Peyer's patch (tissue), 4 donors: ENCODE measurements at regions not wholly inside any gene's neighbourhood (a gene's known extent, or its start where the extent isn't known, plus 50 kb on each side); places are given as distances from the start of the nearest gene placed in this dataset.

ENCODE experiments used
- POLR2A ChIP-seq, 2 donors: fragments of 450-650 bp; IDR thresholded peaks; one replicate each; pipeline ENCODE4 v1.5.1; 2017; ENCODE audit warnings: antibody characterized with exemption in 2 of 2, mild to moderate bottlenecking in 2 of 2, moderate library complexity in 2 of 2
- TF ChIP-seq, protein P1 (sequence below), 6 experiments: fragments of 450-650 bp in 4 of 6; fragments of 200-600 bp in 2 of 6; sonication (generic) in 1 of 6; IDR thresholded peaks; one replicate each; pipeline ENCODE4 v1.5.1; 2017 to 2019; ENCODE audit warnings: antibody characterized with exemption in 6 of 6, mild to moderate bottlenecking in 3 of 6, moderate library complexity in 1 of 6

DNA sequence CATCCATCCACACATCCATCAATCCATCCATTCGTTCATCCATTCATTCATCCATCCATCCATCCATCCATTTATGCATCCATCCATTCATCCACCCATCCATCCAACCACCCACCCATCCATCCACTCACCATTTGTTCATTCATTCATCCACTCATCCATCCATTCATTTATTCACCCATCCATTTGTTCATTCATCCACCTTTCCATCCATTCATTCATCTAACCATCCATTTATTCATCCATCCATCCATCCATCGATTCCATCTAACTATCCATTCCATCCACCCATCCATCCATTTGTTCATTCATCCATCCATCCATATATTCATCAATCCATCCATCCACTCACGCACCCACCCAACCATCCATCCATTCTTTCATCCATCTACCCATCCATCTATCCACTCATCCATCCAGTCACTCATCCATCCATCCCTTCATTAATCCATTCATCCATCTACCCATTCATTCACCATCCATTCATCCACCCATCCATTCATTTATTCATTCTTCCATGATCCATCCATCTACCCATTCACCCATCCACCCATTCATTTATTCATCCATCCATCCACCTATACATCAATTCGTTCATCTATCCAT, 225.0 kb downstream of the TUBA3C start:
- TF ChIP-seq, protein P1, sequence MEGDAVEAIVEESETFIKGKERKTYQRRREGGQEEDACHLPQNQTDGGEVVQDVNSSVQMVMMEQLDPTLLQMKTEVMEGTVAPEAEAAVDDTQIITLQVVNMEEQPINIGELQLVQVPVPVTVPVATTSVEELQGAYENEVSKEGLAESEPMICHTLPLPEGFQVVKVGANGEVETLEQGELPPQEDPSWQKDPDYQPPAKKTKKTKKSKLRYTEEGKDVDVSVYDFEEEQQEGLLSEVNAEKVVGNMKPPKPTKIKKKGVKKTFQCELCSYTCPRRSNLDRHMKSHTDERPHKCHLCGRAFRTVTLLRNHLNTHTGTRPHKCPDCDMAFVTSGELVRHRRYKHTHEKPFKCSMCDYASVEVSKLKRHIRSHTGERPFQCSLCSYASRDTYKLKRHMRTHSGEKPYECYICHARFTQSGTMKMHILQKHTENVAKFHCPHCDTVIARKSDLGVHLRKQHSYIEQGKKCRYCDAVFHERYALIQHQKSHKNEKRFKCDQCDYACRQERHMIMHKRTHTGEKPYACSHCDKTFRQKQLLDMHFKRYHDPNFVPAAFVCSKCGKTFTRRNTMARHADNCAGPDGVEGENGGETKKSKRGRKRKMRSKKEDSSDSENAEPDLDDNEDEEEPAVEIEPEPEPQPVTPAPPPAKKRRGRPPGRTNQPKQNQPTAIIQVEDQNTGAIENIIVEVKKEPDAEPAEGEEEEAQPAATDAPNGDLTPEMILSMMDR (IDR thresholded peaks at IDR 0.05), result no peak
- no peak for TF ChIP-seq POLR2A (IDR thresholded peaks at IDR 0.05)
